ENCODE measurements at regions not wholly inside any gene's neighbourhood (a gene's known extent, or its start where the extent isn't known, plus 50 kb on each side); places are given as distances from the start of the nearest gene placed in this dataset.

DNA sequence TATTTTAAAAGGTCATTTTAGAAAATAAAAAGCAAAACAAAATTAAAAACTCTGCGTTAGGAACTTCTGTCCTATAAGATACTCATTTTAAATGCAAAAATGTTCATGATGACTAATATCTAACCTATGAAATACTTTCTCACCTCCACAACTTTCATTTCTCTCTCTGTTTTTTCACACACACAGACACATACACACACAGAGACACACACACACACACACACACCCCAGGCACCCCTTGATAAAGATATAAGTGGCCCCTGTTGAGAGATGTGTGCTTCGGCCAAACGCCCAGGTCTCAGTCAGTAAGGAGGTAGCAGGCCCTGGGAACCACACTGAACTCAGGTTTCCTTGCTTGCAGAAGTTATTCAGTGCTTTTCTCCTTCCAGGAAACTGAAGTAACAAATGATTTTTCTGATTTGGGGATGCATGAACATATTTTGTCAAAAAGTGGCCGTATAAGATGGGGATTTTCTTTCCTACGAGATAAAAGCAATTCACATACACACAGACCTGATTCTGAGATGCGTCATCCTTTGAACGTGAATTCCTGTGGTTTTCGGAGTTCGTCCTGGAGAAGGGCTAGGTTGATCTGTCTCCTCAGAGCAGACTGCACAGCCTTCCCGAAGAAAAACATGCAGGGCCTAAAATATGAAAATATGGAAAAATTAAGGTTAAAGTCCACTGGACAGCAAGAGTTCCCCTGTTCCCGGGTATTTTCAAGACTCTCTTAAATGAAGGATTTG, 306.8 kb upstream of the FOXQ1 start:
- no peak overlapping the region for H3K4me2 ChIP-seq
- H4K20me1 ChIP-seq (ENCODE audit: insufficient read depth), result no peaks in the 10 kb centered on the region
- 13% methylated on average over 11 of the region's 11 CpGs for WGBS (ENCODE audit: low lambda C conversion rate)
- H3K4me3 ChIP-seq (ENCODE audit: low read depth in 2 of 2, low read length in 1 of 2), result no peak overlapping the region
- no peak for DNase-seq
- no peaks in the 10 kb centered on the region for H3K79me2 ChIP-seq (ENCODE audit: insufficient read depth)
- H3K36me3 ChIP-seq (replicated peaks in 1 of 2; ENCODE audit: control insufficient read depth in 1 of 2, insufficient read depth in 2 of 2, low read length in 1 of 2), result no peaks in the 10 kb centered on the region
- no peaks in the 10 kb centered on the region for H3F3A ChIP-seq (replicated peaks; ENCODE audit: insufficient read depth)
- H2AFZ ChIP-seq (ENCODE audit: low read depth), result no peak overlapping the region
- TF ChIP-seq RFX5 (IDR thresholded peaks at IDR 0.05; ENCODE audit: low read length), result no peak
- no peak for TF ChIP-seq TAF1 (IDR thresholded peaks at IDR 0.05; ENCODE audit: borderline replicate concordance, low read depth, low read length)
- TF ChIP-seq, protein P1, sequence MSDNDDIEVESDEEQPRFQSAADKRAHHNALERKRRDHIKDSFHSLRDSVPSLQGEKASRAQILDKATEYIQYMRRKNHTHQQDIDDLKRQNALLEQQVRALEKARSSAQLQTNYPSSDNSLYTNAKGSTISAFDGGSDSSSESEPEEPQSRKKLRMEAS (IDR thresholded peaks at IDR 0.05; ENCODE audit: low read depth), result no peak
- TF ChIP-seq NRF1 (IDR thresholded peaks at IDR 0.05; ENCODE audit: low read depth, low read length), result no peak
- no peak for TF ChIP-seq GATA2 (CRISPR knock-in tag; IDR thresholded peaks at IDR 0.05)
- TF ChIP-seq, protein P2, sequence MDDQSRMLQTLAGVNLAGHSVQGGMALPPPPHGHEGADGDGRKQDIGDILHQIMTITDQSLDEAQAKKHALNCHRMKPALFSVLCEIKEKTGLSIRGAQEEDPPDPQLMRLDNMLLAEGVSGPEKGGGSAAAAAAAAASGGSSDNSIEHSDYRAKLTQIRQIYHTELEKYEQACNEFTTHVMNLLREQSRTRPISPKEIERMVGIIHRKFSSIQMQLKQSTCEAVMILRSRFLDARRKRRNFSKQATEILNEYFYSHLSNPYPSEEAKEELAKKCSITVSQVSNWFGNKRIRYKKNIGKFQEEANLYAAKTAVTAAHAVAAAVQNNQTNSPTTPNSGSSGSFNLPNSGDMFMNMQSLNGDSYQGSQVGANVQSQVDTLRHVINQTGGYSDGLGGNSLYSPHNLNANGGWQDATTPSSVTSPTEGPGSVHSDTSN (IDR thresholded peaks at IDR 0.05), result no peak
- no peaks in the 10 kb centered on the region for H3K9me3 ChIP-seq
- H3K27me3 ChIP-seq (ENCODE audit: insufficient read depth), result peaks cover 23% of the 10 kb centered on the region; the same call in 1 of the 2 replicates
- ChIA-PET POLR2A (no interaction called here), CTCF (no interaction called here)
- H3K9me2 ChIP-seq, result no peaks in the 10 kb centered on the region
- H3K4me1 ChIP-seq (ENCODE audit: control insufficient read depth in 1 of 2, insufficient read depth in 2 of 2, low read depth in 1 of 2, low read length in 1 of 2), result no peaks in the 10 kb centered on the region
- no peak overlapping the region for H3K27ac ChIP-seq (ENCODE audit: low read depth in 2 of 2, low read length in 1 of 2)
- no peak overlapping the region for H3K9ac ChIP-seq

DNA sequence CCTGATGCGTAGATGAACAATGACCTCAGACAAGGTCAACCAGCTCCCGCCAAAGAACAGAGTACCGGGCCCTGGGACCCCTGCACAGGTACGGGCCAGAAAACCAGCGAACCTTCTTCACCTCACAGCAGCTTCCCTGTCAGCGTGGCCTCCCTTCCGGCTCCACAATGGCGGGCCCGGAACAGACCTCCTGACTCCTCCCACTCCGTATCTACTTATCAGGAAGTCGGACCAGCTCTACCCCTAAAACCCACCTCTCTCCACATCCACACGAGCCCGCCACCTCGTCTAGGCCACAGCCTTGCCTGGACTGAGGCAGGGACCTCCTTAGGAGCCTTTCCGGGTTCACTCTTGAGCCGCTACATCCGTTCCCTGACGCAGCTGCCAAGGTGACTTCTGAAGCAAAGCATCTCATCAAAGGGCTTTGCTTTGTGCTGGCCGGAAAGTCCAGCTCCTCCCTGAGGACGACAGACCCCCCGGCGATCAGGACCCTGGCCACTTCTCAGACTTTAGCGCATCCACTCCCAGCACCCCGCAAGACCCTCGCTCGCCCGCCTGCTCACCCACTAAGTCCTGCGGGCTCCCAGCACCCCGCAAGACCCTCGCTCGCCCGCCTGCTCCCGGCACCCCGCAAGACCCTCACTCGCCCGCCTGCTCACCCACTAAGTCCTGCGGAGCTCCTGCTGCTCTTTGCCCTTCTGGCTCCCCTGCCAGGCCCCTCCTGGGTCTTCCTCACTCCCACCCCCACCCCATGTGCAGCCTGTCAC, 308.3 kb upstream of the FOXQ1 start:
- no peak overlapping the region for H3K4me2 ChIP-seq
- no peaks in the 10 kb centered on the region for H3F3A ChIP-seq (replicated peaks; ENCODE audit: insufficient read depth)
- WGBS (ENCODE audit: low lambda C conversion rate), result 21% methylated on average over 20 of the region's 37 CpGs
- H2AFZ ChIP-seq (ENCODE audit: low read depth), result no peak overlapping the region
- CTCF ChIA-PET, result interaction anchor here (0.6 kb wide), 1 partner anchor 450 kb away, joined by 3 read pairs; no protein-coding TSS in a partner anchor
- H3K9ac ChIP-seq, result no peak overlapping the region
- H3K9me2 ChIP-seq, result no peaks in the 10 kb centered on the region
- no peaks in the 10 kb centered on the region for H4K20me1 ChIP-seq (ENCODE audit: insufficient read depth)
- no peaks in the 10 kb centered on the region for H3K36me3 ChIP-seq (replicated peaks in 1 of 2; ENCODE audit: control insufficient read depth in 1 of 2, insufficient read depth in 2 of 2, low read length in 1 of 2)
- H3K4me3 ChIP-seq (ENCODE audit: low read depth in 2 of 2, low read length in 1 of 2), result no peak overlapping the region
- no peak for DNase-seq
- no peaks in the 10 kb centered on the region for H3K79me2 ChIP-seq (ENCODE audit: insufficient read depth)
- H3K9me3 ChIP-seq, result no peaks in the 10 kb centered on the region
- POLR2A ChIA-PET, result no interaction called here
- no peaks in the 10 kb centered on the region for H3K4me1 ChIP-seq (ENCODE audit: control insufficient read depth in 1 of 2, insufficient read depth in 2 of 2, low read depth in 1 of 2, low read length in 1 of 2)
- H3K27me3 ChIP-seq (ENCODE audit: insufficient read depth), result peaks cover 23% of the 10 kb centered on the region; the same call in 1 of the 2 replicates
- no peak overlapping the region for H3K27ac ChIP-seq (ENCODE audit: low read depth in 2 of 2, low read length in 1 of 2)
- TF ChIP-seq RCOR1 (IDR thresholded peaks at IDR 0.05; ENCODE audit: low read length) (no peak), YY1 (IDR thresholded peaks at IDR 0.05; ENCODE audit: low read depth) (no peak), GABPA (IDR thresholded peaks at IDR 0.05; ENCODE audit: low read depth) (no peak), MEF2A (IDR thresholded peaks at IDR 0.05; ENCODE audit: borderline replicate concordance, low read depth) (no peak), RAD21 (IDR thresholded peaks at IDR 0.05; ENCODE audit: low read length) (no peak), FOSL2 (IDR thresholded peaks at IDR 0.05; ENCODE audit: borderline replicate concordance, low read depth) (no peak), JUND (IDR thresholded peaks at IDR 0.05) (no peak), RXRA (IDR thresholded peaks at IDR 0.05; ENCODE audit: borderline replicate concordance, low read depth) (no peak), ELF1 (IDR thresholded peaks at IDR 0.05) (no peak), TCF12 (IDR thresholded peaks at IDR 0.05) (no peak), CHD2 (IDR thresholded peaks at IDR 0.05; ENCODE audit: low read length, partially characterized antibody) (no peak), GATA2 (CRISPR knock-in tag; IDR thresholded peaks at IDR 0.05) (no peak), TEAD4 (IDR thresholded peaks at IDR 0.05; ENCODE audit: borderline replicate concordance, insufficient read depth) (no peak)
- TF ChIP-seq, protein P3, sequence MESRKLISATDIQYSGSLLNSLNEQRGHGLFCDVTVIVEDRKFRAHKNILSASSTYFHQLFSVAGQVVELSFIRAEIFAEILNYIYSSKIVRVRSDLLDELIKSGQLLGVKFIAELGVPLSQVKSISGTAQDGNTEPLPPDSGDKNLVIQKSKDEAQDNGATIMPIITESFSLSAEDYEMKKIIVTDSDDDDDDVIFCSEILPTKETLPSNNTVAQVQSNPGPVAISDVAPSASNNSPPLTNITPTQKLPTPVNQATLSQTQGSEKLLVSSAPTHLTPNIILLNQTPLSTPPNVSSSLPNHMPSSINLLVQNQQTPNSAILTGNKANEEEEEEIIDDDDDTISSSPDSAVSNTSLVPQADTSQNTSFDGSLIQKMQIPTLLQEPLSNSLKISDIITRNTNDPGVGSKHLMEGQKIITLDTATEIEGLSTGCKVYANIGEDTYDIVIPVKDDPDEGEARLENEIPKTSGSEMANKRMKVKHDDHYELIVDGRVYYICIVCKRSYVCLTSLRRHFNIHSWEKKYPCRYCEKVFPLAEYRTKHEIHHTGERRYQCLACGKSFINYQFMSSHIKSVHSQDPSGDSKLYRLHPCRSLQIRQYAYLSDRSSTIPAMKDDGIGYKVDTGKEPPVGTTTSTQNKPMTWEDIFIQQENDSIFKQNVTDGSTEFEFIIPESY (IDR thresholded peaks at IDR 0.05; ENCODE audit: borderline replicate concordance, low read depth), result no peak
- TF ChIP-seq, protein P1 (IDR thresholded peaks at IDR 0.05; ENCODE audit: low read depth), result no peak
- TF ChIP-seq, protein P4, sequence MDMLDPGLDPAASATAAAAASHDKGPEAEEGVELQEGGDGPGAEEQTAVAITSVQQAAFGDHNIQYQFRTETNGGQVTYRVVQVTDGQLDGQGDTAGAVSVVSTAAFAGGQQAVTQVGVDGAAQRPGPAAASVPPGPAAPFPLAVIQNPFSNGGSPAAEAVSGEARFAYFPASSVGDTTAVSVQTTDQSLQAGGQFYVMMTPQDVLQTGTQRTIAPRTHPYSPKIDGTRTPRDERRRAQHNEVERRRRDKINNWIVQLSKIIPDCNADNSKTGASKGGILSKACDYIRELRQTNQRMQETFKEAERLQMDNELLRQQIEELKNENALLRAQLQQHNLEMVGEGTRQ (IDR thresholded peaks at IDR 0.05; ENCODE audit: borderline replicate concordance, low read depth, low read length), result no peak
- TF ChIP-seq, protein P2 (IDR thresholded peaks at IDR 0.05), result no peak

Measured in SK-N-SH (cell line).